ENCODE measurements at regions not wholly inside any gene's neighbourhood (a gene's known extent, or its start where the extent isn't known, plus 50 kb on each side); places are given as distances from the start of the nearest gene placed in this dataset.

- TF ChIP-seq CTCF (conservative IDR thresholded peaks at IDR 0.05; ENCODE audit: low read length) = no peak
- TF ChIP-seq EZH2phosphoT487 (IDR thresholded peaks at IDR 0.05; ENCODE audit: borderline replicate concordance) = no peak
Observed at GRCh38 chrX:16240231-16240905, 73.1 kb downstream of the MAGEB17 start.

Measured in Loucy (cell line).